ENCODE measurements at regions not wholly inside any gene's neighbourhood (a gene's known extent, or its start where the extent isn't known, plus 50 kb on each side); places are given as distances from the start of the nearest gene placed in this dataset.

DNA sequence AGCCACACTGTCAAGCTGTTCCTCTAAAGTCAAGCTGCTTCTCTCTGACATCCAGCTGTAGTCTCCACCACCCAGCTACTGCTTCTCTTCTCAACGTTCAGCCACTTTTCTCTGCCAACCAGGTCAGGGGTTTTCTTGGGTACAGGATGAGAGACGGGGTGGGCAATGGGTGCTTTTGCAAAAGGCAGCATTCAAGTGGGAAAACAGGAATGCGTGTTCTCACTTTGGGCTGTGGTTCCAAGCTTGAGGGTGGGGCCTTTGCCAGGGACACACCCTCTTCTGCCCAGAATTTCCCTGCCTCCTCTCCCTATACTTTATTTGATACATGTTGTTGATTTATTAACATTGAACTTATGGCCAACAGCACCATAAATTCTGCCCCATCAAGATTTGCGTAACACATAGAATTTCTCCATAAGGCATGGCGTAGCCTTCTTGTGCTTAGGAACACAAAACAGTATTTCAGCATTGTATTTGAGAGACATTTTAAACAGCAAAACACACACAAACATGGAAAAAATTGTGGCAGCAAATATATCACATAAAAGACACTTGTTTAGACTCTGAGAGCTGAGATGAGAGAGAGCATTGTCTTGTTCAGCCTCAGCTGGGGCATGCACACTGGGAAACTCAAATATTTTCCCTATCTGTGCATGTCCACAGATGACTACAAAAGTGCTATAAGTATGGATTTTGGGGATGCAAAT is 392.8 kb downstream of the SLITRK6 start:
- no peak for TF ChIP-seq POLR2A (IDR thresholded peaks at IDR 0.05)
- TF ChIP-seq, protein P1, sequence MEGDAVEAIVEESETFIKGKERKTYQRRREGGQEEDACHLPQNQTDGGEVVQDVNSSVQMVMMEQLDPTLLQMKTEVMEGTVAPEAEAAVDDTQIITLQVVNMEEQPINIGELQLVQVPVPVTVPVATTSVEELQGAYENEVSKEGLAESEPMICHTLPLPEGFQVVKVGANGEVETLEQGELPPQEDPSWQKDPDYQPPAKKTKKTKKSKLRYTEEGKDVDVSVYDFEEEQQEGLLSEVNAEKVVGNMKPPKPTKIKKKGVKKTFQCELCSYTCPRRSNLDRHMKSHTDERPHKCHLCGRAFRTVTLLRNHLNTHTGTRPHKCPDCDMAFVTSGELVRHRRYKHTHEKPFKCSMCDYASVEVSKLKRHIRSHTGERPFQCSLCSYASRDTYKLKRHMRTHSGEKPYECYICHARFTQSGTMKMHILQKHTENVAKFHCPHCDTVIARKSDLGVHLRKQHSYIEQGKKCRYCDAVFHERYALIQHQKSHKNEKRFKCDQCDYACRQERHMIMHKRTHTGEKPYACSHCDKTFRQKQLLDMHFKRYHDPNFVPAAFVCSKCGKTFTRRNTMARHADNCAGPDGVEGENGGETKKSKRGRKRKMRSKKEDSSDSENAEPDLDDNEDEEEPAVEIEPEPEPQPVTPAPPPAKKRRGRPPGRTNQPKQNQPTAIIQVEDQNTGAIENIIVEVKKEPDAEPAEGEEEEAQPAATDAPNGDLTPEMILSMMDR (IDR thresholded peaks at IDR 0.05): no peak
- Histone ChIP-seq H3K36me3 (no peaks in the 10 kb centered on the region), H3K27ac (no peak overlapping the region), H3K4me3 (replicated peaks in 1 of 3) (no peak overlapping the region), H3K9me3 (no peaks in the 10 kb centered on the region), H3K27me3 (no peaks in the 10 kb centered on the region), H3K4me1 (no peaks in the 10 kb centered on the region)
- DNase-seq: no peak
- intact Hi-C loops (cut with DNase I): no loop called here
- 83 to 89% methylated on average over 5 of the region's 5 CpGs for WGBS, 2 donors

DNA sequence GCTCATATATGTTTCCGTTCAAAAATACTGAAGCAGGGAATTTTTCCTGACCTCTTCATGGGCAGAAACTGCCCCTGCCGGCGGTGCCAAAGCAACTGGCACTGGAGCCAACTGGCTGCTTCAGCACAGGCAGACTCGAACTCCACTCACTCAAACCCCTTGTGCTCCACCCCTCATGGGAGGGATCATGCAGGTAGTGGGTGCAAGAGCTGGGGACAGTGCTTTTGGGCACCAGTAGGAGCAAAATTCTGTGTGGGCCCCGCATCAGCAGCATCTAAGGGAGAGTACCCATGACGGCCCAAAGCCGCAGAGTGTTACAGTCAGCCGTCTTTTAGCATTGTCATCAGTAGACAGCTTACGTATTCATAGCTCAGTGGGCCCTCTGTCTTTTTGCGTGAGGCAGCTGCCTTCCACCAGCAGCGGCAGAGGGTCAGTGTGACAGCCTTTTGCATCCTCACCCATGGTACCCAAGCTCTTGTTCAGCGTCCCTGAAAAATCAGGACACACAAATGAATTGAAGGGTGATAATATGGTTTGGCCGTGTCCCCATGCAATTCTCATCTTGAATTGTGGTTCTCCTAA is 393.8 kb downstream of the SLITRK6 start:
- Histone ChIP-seq H3K36me3 (no peaks in the 10 kb centered on the region), H3K9me3 (no peaks in the 10 kb centered on the region), H3K4me1 (no peaks in the 10 kb centered on the region), H3K4me3 (replicated peaks in 1 of 3) (no peak overlapping the region), H3K27me3 (no peaks in the 10 kb centered on the region), H3K27ac (no peak overlapping the region)
- DNase-seq: no peak
- no peak for TF ChIP-seq POLR2A (IDR thresholded peaks at IDR 0.05)
- TF ChIP-seq, protein P1 (IDR thresholded peaks at IDR 0.05): no peak
- intact Hi-C loops (cut with DNase I): no loop called here
- 94% methylated on average over 13 of the region's 13 CpGs for WGBS, 2 donors

DNA sequence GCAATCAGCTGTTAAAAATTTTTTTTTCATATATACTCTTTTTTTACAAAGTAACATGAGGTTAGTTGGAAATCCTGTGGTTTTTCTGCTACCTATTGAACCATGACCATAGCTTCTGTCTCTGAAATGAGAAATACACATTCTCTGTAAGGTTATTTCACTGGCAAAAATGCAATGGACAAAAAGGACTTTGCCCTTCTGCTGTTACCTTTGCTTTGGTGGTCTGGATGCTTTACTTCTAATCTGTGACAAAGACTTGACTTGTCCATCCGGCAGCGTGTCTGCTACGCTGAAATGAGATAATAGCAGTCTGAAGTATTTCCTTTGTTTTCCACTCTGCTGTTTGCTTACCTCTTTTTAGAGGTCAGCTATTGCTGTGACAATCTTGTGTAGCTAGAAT is 412.8 kb downstream of the SLITRK6 start:
- no peaks in the 10 kb centered on the region for H3K27me3 ChIP-seq
- intact Hi-C loops (cut with DNase I): no loop called here
- no peaks in the 10 kb centered on the region for H3K9me3 ChIP-seq
- H3K4me3 ChIP-seq (replicated peaks in 1 of 3): no peak overlapping the region
- WGBS, 2 donors: 32 to 38% methylated on average over 3 of the region's 3 CpGs
- no peaks in the 10 kb centered on the region for H3K36me3 ChIP-seq
- no peak for DNase-seq
- H3K4me1 ChIP-seq: no peaks in the 10 kb centered on the region
- no peak overlapping the region for H3K27ac ChIP-seq
- TF ChIP-seq POLR2A (IDR thresholded peaks at IDR 0.05): no peak
- TF ChIP-seq, protein P1 (IDR thresholded peaks at IDR 0.05): no peak

DNA sequence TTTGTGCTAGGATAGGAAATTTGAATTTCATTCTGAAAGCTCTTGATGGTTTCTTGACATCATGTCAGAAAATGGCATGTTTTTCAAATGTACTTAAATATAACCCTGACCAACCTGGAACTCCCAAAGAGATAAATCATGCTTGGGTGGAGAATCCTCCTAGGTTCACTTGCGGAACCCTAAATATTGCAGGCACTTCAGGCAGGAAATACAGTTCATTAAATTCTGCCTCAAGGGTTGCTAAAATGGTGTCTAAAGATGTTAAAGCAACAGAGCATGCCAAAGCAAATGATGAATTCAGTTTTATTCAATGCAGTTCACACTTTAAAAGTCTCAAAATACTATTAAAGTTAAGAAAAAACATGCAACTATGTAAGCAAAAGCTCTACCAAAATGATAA is 415.9 kb downstream of the SLITRK6 start:
- WGBS, 2 donors: 94 to 96% methylated on average over 1 of the region's 1 CpG
- no peaks in the 10 kb centered on the region for H3K4me1 ChIP-seq
- H3K27ac ChIP-seq: no peak overlapping the region
- no peaks in the 10 kb centered on the region for H3K36me3 ChIP-seq
- H3K27me3 ChIP-seq: no peaks in the 10 kb centered on the region
- intact Hi-C loops (cut with DNase I): no loop called here
- TF ChIP-seq, protein P1 (IDR thresholded peaks at IDR 0.05): no peak
- TF ChIP-seq POLR2A (IDR thresholded peaks at IDR 0.05): no peak
- no peak overlapping the region for H3K4me3 ChIP-seq (replicated peaks in 1 of 3)
- DNase-seq: no peak
- H3K9me3 ChIP-seq: no peaks in the 10 kb centered on the region

DNA sequence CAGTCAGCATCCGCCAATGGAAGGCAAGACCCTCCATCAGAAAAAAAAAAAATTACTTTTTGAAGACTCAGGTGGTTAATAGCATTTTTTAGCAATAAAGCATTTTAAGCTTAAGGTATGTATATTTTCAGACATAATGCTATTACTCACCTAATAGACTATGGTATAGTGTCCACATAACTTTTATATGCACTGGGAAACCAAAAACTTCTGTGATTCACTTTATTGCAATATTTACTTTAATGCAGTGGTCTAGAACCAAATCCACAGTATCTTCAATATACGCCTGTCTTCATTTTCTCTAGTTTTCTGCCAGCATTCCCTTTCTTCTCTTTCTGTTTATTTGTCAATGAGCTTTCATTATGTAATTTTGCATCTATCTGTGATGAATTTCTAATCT is 418.1 kb downstream of the SLITRK6 start:
- no peak overlapping the region for H3K4me3 ChIP-seq (replicated peaks in 1 of 3)
- TF ChIP-seq, protein P1 (IDR thresholded peaks at IDR 0.05): no peak
- TF ChIP-seq POLR2A (IDR thresholded peaks at IDR 0.05): no peak
- WGBS, 2 donors: 94 to 97% methylated on average over 2 of the region's 2 CpGs

More for the DNA sequence above, 418.1 kb downstream of the SLITRK6 start:
- no peaks in the 10 kb centered on the region for H3K36me3 ChIP-seq
- H3K9me3 ChIP-seq: no peaks in the 10 kb centered on the region
- H3K27ac ChIP-seq: no peak overlapping the region
- no peaks in the 10 kb centered on the region for H3K27me3 ChIP-seq
- DNase-seq: no peak
- no peaks in the 10 kb centered on the region for H3K4me1 ChIP-seq
- intact Hi-C loops (cut with DNase I): no loop called here
